ENCODE measurements at regions not wholly inside any gene's neighbourhood (a gene's known extent, or its start where the extent isn't known, plus 50 kb on each side); places are given as distances from the start of the nearest gene placed in this dataset.
A peak's percentile ranks its signal among the peaks of the same experiment; 100 is the strongest.

DNA sequence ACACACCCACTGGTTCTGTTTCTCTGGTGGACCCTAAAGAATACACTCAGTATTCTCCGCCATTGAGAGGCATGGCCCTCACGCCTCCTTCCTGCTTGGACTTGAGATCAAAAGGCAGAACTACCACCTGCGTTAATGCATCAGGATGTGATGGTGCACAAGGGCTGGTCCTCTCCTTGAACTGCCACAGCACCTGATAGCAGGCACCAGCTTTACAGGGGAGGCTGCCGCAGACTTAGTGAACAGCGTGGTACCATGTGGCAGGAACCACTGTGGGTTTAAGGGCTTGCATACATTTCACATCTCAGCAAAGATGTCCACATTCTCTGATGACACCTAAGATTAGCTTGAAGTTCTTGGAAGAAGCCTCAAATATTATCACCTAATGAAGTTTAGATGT is 208.7 kb downstream of the GADD45G start:
- TF ChIP-seq, protein P1, sequence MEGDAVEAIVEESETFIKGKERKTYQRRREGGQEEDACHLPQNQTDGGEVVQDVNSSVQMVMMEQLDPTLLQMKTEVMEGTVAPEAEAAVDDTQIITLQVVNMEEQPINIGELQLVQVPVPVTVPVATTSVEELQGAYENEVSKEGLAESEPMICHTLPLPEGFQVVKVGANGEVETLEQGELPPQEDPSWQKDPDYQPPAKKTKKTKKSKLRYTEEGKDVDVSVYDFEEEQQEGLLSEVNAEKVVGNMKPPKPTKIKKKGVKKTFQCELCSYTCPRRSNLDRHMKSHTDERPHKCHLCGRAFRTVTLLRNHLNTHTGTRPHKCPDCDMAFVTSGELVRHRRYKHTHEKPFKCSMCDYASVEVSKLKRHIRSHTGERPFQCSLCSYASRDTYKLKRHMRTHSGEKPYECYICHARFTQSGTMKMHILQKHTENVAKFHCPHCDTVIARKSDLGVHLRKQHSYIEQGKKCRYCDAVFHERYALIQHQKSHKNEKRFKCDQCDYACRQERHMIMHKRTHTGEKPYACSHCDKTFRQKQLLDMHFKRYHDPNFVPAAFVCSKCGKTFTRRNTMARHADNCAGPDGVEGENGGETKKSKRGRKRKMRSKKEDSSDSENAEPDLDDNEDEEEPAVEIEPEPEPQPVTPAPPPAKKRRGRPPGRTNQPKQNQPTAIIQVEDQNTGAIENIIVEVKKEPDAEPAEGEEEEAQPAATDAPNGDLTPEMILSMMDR (IDR thresholded peaks at IDR 0.05; ENCODE audit: insufficient read depth, low read depth, low read length, missing control alignments) = no peak
- H3K4me3 ChIP-seq (ENCODE audit: low read depth, low read length) = no peak overlapping the region
- DNase-seq (ENCODE audit: low read depth) = no peak

DNA sequence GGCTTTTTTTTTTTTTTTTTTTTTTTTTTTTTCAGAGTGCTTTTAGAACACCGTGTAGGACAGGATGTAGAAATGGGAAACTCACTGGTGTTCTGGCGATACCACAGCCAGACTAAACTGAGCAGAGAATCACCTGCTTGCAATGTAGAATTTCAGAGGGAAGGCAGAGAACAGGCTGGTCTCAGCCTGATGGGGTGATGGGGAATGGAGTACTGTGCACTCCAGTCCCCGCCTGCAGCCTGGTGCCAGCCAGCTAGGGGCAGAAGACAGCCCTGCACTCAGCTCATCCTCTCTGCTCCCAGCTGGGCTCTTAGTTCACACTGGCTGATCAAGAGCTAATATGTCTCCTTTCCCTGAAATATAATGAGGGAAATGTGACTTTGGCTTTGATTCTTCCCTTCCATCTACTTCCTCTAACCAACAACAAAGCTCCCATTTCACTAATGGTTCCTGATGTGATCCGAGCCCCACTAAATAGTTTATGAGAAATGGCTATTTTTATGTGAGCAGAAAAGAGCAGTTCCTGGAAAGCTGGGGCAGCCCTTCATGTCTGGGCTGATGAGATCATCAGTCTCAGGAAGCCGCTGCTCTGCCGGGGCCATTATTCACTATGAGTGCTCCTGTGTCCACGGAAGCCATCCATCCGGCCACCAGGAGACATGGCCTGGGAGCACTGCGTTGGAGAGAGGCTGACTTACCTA is 209.7 kb downstream of the GADD45G start:
- TF ChIP-seq, protein P1 (IDR thresholded peaks at IDR 0.05; ENCODE audit: insufficient read depth, low read depth, low read length, missing control alignments) = no peak
- DNase-seq (ENCODE audit: low read depth) = peak; percentile 15
- no peak overlapping the region for H3K4me3 ChIP-seq (ENCODE audit: low read depth, low read length)

DNA sequence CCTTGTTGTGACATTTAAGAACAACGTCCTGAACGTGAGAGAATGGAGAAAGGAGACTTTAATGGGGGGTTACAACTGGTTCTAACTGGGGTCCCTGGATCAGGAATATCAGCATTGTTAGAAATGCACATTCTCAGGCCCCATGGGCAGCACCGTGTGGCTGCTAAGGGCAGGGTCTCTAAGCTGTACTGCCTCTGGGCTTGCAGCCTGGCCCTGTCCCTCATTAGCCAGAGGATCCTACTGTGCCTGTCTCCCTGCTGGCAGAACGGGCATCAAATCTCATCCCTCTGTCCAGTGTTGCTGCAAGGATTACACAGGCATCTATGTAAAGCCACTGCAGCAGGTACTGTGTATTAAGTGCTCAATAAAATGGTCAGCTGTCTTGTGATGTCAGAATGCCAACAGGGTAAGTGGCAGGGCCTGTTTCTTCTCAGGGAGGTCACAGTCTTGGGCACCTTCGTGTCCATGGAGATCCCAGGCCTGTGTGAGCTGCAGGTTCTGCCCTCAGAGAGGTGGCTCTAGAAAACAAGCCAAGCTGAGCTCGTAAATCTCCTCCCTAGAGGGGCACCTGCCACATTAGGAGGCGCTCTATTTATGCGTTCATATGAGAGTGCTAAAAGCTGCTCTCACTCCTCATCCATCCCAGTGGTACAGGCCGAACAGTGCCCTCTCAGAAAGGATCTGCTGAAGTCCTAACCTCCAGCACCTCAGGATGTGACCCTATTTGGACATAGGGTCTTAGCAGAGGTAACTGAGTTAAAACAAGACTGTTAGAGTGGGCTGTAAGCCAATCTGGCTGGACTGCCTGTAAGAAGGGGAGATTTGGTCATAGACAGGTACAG is 210.5 kb downstream of the GADD45G start:
- no peak overlapping the region for H3K4me3 ChIP-seq (ENCODE audit: low read depth, low read length)
- DNase-seq (ENCODE audit: low read depth) = no peak
- TF ChIP-seq, protein P1 (IDR thresholded peaks at IDR 0.05; ENCODE audit: insufficient read depth, low read depth, low read length, missing control alignments) = no peak

DNA sequence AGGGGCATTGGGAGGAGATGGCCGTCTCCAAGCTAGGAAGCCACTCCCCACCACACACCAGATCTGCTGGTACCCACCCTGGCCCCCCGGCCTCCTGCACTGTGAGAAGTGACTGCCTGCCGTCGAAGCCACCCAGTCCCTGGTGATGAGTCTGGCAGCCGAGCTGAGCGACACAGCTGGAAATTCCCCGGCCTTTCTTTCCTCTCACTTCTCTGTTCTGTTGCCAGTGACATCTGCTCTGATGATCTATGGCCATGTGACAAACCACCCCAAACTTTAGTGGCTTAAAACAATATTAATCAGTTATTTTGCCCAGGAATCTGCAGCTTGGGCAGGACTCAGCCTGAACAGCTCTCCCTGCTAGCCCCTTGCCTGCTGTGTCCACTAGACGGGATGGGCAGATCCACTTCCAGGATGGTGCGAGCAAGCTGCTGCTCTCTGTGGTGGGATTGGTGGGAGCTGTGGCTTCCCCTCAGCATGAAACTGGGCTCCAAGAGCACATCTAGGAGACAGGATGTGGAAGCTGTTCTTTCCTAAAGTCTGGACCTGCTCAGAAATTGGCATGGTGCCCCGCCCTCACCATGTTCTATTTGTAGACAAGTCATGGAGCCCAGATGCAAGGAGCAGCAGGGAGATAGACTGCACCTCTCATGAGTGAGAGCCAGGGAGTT is 211.2 kb downstream of the GADD45G start:
- peak; percentile 82 for DNase-seq (ENCODE audit: low read depth)
- TF ChIP-seq, protein P1 (IDR thresholded peaks at IDR 0.05; ENCODE audit: insufficient read depth, low read depth, low read length, missing control alignments) = no peak
- no peak overlapping the region for H3K4me3 ChIP-seq (ENCODE audit: low read depth, low read length)

DNA sequence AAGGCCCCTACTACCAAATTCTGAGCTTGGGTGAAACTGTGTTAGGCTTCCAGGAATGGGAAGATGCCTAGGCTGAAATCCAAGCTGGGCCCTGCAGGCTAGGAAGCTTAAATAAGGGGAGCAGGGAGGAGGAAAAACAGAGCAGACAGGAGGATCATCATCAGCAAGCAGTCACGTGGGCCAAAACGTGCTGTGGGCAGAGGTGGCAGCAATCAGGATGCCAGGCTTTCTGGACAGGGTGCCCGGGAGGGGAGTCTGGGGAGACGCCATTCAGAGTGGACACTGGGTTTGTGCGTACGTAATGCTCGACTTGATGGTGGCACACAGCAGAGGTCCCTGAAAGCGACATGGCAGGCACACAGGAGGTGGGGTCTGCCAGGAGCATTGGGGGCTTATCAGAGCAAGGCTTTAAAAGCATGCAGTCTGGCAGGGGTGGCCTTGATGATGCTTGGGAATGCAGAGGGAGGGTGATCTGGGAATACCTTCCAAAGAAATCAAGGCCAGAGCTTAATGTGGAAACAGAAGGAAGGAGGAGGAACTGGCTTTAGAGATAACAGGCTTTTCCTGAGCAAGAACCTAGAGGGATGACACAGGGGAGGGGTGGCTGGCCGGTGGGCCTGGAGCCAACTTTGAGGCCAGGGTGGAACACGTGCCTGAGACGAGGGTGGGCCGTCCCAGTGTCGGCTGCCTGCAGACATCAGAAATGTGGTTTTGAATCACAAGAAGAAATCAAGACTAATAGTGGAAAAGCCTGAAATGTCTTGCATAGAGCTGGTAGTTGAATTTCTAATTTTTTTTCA is 212.5 kb downstream of the GADD45G start:
- H3K4me3 ChIP-seq (ENCODE audit: low read depth, low read length) = no peak overlapping the region
- TF ChIP-seq, protein P1 (IDR thresholded peaks at IDR 0.05; ENCODE audit: insufficient read depth, low read depth, low read length, missing control alignments) = no peak
- DNase-seq (ENCODE audit: low read depth) = no peak

DNA sequence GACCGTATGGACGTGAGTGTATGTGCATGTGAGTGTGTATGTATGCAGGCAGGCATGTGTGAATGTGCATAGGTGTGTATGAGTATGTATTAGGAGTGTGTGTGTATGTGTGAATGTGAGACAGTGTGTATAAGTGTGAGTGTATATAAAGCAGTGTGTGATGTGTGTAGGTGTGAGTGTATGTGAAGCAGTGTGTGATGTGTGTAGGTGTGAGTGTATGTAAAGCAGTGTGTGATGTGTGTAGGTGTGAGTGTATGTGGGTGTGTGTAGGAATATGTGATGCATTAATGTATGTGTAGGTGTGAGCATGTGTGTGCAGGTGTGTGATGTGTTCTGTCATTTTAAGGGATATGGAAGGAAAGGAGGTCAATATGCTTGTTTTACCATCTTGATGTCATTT is 215.5 kb downstream of the GADD45G start:
- H3K4me3 ChIP-seq (ENCODE audit: low read depth, low read length) = no peak overlapping the region
- DNase-seq (ENCODE audit: low read depth) = no peak
- TF ChIP-seq, protein P1 (IDR thresholded peaks at IDR 0.05; ENCODE audit: insufficient read depth, low read depth, low read length, missing control alignments) = no peak

Data from GM12865 (cell line).